ENCODE measurements at regions not wholly inside any gene's neighbourhood (a gene's known extent, or its start where the extent isn't known, plus 50 kb on each side); places are given as distances from the start of the nearest gene placed in this dataset.
"Not testable (repeated sequence)": the region's sequence is repeated elsewhere in the genome, so short reads cannot be mapped to it uniquely, and the experiment has no call there.

DNA sequence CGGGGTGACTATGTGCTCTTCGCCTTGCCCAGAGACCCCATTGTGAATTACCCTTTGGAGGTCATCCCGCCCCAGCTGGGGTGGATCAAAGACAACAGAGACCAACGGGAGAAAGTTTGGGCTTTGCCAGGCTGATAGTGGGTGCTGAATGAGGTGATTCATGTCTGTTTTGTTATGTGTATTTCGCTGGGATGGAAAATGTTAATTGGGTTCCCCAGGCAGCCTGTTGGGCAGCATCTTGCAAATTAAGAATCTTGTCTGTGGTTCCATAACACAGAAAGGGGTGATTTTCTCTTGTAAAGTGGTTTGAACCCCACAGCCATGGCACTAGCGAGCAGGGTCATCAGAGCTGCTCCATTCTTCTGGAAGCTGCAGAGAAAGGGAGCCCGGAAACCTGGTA lies 63.1 kb upstream of the UNC93A start:
- no peak for DNase-seq (ENCODE audit: extremely low read depth, low read depth, low spot score)

DNA sequence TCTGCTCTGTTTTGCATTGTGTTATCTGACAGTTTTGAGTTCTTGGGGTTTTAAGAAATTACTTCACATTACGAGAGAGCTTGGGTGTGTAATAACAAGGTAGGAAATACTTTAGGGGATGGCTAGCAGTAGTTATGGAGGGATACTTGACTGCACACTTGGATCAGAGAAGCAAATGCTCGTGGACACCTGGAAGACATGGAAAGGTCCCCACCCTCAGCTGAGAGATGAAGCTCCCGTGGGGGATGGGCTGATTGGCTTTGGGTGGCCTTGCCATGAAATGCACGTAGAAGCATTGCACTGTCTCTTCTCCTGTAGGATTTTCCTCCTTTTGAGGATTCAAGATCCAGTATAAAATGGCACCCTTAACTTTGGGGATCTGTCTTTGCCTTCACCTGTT lies 61.5 kb upstream of the UNC93A start:
- DNase-seq (ENCODE audit: extremely low read depth, low read depth, low spot score): no peak

- DNase-seq (ENCODE audit: extremely low read depth, low read depth, low spot score): no peak
Measured at GRCh38 chr6:167230288-167230687, 60.8 kb upstream of the UNC93A start.

GRCh38 chr6:167232356-167232755 lies 58.8 kb upstream of the UNC93A start:
- DNase-seq (ENCODE audit: extremely low read depth, low read depth, low spot score): no peak

DNA sequence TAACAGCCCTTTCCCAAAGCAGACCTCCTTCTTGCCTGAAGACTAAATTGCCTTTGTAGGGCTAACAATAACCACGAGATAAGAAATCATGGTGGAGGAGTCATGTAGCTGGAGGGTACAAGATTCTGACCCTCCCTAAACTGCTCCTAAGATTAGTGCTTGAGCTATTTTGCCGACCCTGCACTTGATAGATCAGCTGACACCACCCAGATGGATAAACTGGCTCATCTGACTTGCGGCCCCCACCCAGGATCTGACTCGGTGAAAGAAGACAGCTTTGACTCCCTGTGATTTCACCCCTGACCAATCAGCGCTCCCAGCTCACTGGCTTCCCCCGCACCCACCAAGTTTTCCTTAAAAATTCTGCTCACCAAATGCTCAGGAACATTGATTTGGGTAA lies 57.6 kb upstream of the UNC93A start:
- no peak for DNase-seq (ENCODE audit: extremely low read depth, low read depth, low spot score)

DNA sequence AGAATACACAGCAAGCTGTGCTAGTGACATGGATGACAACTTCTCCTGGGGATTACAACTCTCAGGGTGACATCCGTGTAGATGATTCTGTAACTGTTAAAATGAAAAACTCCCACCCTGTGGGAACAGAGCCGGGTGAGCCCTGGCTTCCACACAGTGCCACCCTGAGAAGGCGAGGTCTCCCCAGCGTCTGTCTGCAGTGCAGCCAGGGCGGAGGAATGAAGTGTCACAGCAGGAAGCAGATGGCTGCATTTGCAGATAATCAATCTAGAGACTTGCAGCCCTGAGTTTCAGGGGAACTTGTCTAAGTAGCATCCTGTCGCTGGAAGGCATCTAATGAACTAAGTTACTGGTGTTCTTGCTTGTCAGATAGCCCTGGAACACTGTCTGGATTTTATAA lies 56.5 kb upstream of the UNC93A start:
- not testable (repeated sequence) for DNase-seq (ENCODE audit: extremely low read depth, low read depth, low spot score)

DNA sequence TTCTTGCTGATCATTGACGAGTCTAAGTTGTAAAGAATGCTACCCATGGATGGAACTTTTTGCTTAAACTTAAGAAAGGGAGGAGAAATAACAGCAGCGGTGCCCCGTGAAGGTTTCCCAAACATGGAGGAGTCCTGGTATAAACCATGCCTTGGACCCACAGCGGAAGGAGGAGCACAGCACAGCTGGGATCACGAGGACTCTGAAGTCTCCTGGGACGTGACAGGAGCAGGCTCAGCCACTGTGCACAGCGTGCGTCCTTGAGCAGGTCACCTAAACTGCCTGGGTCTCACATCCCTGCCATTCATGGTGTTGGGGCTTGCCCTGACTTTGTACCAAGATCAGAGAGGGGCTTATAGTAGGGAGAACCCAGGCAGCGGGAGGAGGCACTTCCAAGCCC lies 56.1 kb upstream of the UNC93A start:
- no peak for DNase-seq (ENCODE audit: extremely low read depth, low read depth, low spot score)

GRCh38 chr6:167235421-167236238 lies 55.5 kb upstream of the UNC93A start:
- no peak for DNase-seq (ENCODE audit: extremely low read depth, low read depth, low spot score)

DNA sequence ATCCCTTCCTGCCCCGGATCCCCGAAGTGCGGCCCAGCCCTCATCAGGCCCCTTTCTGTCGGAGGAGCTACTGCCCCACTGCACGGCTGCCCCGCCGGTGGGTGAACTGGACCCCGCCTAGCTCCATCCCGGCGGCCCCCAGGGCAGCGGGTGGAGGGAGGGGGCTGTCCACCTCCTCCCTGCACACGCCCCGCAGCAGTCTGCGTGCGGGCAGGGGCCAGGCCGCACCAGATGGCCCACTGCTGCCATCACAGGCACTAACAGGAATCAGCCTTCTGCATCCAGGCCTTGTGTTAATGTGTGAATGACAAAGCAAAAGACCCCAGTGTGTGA lies 54.9 kb upstream of the UNC93A start:
- no peak for DNase-seq (ENCODE audit: extremely low read depth, low read depth, low spot score)

- no peak for DNase-seq (ENCODE audit: extremely low read depth, low read depth, low spot score)
Measured at GRCh38 chr6:167237438-167238145, 53.5 kb upstream of the UNC93A start.

DNA sequence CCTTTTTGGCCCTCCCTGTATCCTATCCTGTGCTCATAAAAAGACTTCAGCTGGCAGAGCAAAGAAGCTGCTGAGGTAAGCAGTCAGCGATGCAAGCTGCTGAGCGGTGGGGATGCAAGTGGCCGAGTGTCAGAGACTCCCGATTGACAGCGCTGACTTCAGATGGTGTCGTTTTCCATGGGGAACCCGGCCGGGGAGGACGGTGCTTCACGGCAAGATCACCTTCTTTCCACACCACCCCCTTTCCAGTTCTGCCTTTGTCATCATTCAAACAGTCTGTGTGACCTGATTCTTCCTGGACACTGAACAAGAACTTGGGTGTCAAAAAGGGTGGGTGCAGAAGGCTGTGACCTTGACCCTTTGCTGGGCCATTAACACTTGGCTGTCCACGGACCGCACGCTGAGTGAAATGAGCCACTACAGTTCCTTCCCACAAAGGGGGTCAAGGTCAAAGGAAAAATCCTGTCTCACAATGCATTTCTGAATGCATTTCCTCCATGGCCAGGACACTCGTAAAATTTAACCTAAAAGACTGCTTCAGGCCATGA lies 52.9 kb upstream of the UNC93A start:
- DNase-seq (ENCODE audit: extremely low read depth, low read depth, low spot score): no peak

DNA sequence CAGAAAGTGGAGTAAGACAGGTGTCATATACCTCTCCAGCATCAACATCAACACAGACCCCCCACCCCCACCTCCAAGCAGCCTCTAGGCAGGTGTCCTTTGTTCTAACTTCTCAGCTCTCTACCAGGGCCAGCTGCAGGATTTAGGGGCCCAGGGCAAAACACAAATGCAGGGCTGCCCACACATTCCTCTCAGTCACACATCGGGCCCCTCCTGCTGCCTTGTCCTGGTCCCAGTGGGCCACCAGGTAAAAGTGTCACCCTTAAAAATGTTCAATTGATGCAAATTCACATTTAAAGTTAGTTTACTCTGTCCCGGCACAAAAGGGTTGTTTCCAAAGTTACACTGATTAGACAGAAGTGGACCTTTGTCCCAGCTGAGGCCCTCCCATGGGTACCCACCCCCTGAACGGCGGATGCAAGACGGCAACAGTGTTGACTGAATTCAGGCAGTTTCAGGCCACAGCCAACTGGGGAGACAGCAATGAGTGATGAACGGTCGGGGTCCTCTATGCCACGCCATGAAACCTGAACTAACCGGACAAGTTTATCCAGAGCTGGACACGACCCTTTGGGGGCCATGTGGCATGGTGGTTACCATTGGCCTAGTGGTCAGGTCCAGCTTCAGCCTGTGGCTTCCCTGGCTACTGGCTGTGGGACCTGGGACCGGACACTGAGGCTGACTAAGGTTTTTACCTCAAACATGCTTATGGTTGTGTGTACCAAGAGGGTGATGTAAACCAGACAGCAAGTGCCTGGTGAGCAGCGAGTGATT lies 52.2 kb upstream of the UNC93A start:
- no peak for DNase-seq (ENCODE audit: extremely low read depth, low read depth, low spot score)

DNA sequence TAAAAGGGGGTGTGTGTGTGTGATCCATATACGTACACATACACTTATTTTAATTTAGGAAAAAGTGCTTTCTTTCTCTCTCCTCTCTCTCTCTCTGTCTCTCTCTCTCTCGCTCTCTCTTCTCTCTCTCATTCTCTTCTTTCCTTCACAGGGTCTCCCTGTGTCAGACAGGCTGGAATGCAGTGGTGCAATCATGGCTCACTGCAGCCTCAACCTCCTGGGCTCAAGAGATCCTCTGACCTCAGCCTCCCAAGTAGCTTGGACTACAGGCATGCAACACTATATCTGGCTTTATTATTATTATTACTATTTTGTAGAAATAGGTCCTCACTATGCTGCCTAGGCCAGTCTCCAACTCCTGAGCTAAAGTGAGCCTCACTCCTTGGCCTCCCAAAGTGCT lies 51.6 kb upstream of the UNC93A start:
- DNase-seq (ENCODE audit: extremely low read depth, low read depth, low spot score): not testable (repeated sequence)

GRCh38 chr6:167240034-167240541 lies 51.0 kb upstream of the UNC93A start:
- no peak for DNase-seq (ENCODE audit: extremely low read depth, low read depth, low spot score)
